ENCODE measurements at regions not wholly inside any gene's neighbourhood (a gene's known extent, or its start where the extent isn't known, plus 50 kb on each side); places are given as distances from the start of the nearest gene placed in this dataset.

GRCh38 chr20:11564491-11564890, 353.2 kb upstream of the BTBD3 start:
- TF ChIP-seq CTCF (IDR thresholded peaks at IDR 0.05; ENCODE audit: control extremely low read depth in 1 of 3, insufficient read depth in 1 of 3, low read depth in 1 of 3, low read length in 3 of 3), result no peak
- TF ChIP-seq TEAD4 (IDR thresholded peaks at IDR 0.05; ENCODE audit: low read depth, low read length), result no peak
- TF ChIP-seq CHD1 (IDR thresholded peaks at IDR 0.05; ENCODE audit: low read depth, low read length), result no peak
- no peak for TF ChIP-seq SAP30 (IDR thresholded peaks at IDR 0.05; ENCODE audit: insufficient read depth, insufficient replicate concordance, low read length)
- TF ChIP-seq POLR2AphosphoS5 (IDR thresholded peaks at IDR 0.05; ENCODE audit: low read depth, low read length), result no peak
- no peak for TF ChIP-seq HDAC2 (IDR thresholded peaks at IDR 0.05; ENCODE audit: borderline replicate concordance in 1 of 2, low read depth in 2 of 2, low read length in 2 of 2)

Measured in H1 (cell line).